ENCODE measurements at regions not wholly inside any gene's neighbourhood (a gene's known extent, or its start where the extent isn't known, plus 50 kb on each side); places are given as distances from the start of the nearest gene placed in this dataset.

DNA sequence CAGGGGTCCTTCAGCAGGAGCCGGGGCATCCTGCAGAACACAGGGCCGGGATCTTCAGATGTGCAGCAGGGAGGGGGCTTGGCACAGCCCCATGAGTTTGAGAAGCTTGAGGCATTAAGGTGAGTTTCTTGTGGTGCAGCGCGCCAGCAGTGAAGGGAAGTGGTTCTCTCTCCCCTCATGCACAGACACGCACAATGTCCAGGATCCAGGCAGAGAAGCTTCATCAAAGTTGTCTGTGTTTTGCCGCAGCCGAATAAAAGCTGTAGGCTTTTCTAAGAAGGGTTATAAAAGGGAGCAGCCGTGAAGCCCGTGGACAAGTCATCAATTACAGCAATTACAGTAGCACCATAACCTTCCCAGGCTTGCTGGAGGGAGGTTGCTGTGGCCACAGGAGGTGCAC, 491.0 kb upstream of the CDH4 start:
- TF ChIP-seq CTCF (IDR thresholded peaks at IDR 0.05) (no peak), POLR2A (IDR thresholded peaks at IDR 0.05) (no peak)

Measured in lower leg skin (tissue), 3 donors.